ENCODE measurements at regions not wholly inside any gene's neighbourhood (a gene's known extent, or its start where the extent isn't known, plus 50 kb on each side); places are given as distances from the start of the nearest gene placed in this dataset.
"Not testable (repeated sequence)": the region's sequence is repeated elsewhere in the genome, so short reads cannot be mapped to it uniquely, and the experiment has no call there.

DNA sequence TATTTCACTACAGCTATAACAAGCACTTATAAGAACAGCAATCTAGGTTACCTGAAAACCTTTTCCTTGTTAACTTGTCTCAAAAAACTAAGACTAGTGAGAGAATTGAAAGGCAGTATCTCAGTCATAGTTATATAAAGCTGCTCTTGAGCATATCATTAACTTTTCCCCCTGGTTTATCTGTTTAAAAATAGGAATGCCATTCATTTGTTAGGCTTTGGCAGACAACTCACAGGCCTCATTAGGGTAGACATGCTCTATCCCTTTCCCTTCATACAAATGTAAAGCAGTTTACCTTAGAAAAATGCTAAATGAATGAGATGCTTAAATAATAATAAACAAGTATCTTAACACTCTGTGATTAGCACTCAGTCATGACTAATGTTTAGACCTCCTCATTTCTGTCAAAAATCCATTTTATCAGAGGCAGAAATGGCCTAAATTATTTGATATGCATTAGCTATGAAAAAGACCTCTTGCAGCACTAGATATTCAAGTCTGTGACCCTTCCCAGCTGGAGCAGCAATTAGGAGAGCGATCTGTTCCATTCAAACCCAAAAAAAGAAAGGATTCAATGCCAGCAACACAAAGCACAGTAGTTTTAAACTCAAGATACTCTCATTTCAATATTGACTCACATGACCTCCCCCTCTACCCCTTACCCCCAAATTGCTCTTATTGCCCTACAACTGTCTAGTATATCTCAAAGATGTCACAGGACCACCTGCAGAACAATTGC lies 1578.8 kb upstream of the WWC1 start:
- Histone ChIP-seq H3K9me3 (ENCODE audit: control insufficient read depth in 1 of 2, low read length in 2 of 2) (no peaks in the 10 kb centered on the region), H3K36me3 (ENCODE audit: control insufficient read depth in 1 of 2, insufficient read depth in 2 of 2, low read length in 2 of 2) (no peaks in the 10 kb centered on the region), H3K27ac (ENCODE audit: low read length) (no peak overlapping the region), H3K4me1 (ENCODE audit: control insufficient read depth in 1 of 2, insufficient read depth in 2 of 2, low read length in 2 of 2) (no peaks in the 10 kb centered on the region), H3K27me3 (ENCODE audit: low read depth, low read length) (no peaks in the 10 kb centered on the region), H3K4me3 (ENCODE audit: low read depth in 1 of 2, low read length in 2 of 2) (no peak overlapping the region)

DNA sequence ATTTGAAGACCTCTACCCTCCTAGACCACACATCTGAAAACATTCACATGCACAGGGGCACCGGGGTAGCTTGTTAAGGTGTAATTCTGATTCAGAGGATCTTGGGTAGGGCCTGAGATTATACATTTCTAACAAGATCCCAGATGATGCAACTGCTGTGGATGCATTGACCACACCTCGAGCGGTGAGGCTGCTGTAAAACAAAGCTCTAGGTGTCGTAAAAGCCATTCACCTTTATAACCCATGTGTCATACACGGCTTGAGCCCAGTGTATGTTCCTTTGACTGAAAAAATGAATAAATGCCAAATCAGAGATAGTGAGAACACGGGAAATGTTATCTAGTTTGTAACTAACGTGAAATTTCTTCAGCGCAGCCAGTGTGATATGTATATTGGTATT lies 1578.2 kb upstream of the WWC1 start:
- Histone ChIP-seq H3K4me3 (ENCODE audit: low read depth in 1 of 2, low read length in 2 of 2) (no peak overlapping the region), H3K9me3 (ENCODE audit: control insufficient read depth in 1 of 2, low read length in 2 of 2) (no peaks in the 10 kb centered on the region), H3K4me1 (ENCODE audit: control insufficient read depth in 1 of 2, insufficient read depth in 2 of 2, low read length in 2 of 2) (no peaks in the 10 kb centered on the region), H3K36me3 (ENCODE audit: control insufficient read depth in 1 of 2, insufficient read depth in 2 of 2, low read length in 2 of 2) (no peaks in the 10 kb centered on the region), H3K27me3 (ENCODE audit: low read depth, low read length) (no peaks in the 10 kb centered on the region), H3K27ac (ENCODE audit: low read length) (no peak overlapping the region)

DNA sequence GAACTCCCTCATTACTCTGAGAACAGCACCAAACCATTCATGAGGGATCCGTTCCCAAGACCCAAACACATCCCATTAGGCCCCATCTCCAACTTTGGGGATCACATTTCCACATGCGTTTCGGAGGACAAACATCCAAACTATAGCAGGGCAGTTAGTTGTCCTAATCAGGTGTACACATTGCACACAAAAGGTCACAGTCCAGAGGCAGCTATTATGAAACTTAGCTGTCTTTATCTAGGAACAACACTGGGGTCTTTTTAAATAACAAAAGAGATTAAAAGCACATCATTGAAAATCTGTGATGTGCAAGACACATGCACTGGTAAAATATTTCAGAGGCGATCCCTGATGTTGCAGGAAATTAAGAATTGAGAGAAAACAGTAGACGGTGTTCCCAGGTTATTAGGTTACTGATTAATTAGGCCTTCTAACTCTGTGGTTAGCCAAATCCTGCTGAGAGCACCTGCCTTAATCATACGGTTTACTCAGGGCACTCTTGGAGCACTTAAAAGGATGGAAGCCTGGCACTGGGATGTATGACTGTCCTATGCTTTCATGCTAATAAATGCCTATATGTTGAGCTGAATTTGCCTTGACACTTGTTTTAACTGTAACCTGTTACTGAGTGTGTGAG lies 1574.5 kb upstream of the WWC1 start:
- Histone ChIP-seq H3K4me3 (ENCODE audit: low read depth in 1 of 2, low read length in 2 of 2) (no peak overlapping the region), H3K27me3 (ENCODE audit: low read depth, low read length) (no peaks in the 10 kb centered on the region), H3K27ac (ENCODE audit: low read length) (no peak overlapping the region), H3K4me1 (ENCODE audit: control insufficient read depth in 1 of 2, insufficient read depth in 2 of 2, low read length in 2 of 2) (no peaks in the 10 kb centered on the region), H3K36me3 (ENCODE audit: control insufficient read depth in 1 of 2, insufficient read depth in 2 of 2, low read length in 2 of 2) (no peaks in the 10 kb centered on the region), H3K9me3 (ENCODE audit: control insufficient read depth in 1 of 2, low read length in 2 of 2) (no peaks in the 10 kb centered on the region)

DNA sequence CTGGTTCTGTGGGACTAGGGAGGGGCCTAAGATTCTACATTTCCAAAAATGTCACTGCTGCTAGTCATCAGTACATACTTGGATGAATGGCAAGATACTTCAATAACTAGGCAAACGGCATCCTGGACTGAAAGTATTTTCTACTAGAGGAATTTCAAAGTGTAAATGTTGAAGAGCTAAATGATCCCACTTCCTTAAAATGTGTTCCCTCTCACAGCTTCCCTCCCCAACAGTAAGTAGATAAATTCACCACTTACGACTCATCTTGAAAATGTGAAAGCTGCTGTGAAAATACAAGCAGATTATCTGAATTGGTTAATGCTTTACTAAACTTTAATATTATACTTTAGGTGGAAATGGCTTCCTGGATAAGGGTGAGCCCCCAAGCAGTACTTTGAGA lies 1571.5 kb upstream of the WWC1 start:
- Histone ChIP-seq H3K4me1 (ENCODE audit: control insufficient read depth in 1 of 2, insufficient read depth in 2 of 2, low read length in 2 of 2) (no peaks in the 10 kb centered on the region), H3K4me3 (ENCODE audit: low read depth in 1 of 2, low read length in 2 of 2) (no peak overlapping the region), H3K27me3 (ENCODE audit: low read depth, low read length) (no peaks in the 10 kb centered on the region), H3K27ac (ENCODE audit: low read length) (no peak overlapping the region), H3K36me3 (ENCODE audit: control insufficient read depth in 1 of 2, insufficient read depth in 2 of 2, low read length in 2 of 2) (no peaks in the 10 kb centered on the region), H3K9me3 (ENCODE audit: control insufficient read depth in 1 of 2, low read length in 2 of 2) (no peaks in the 10 kb centered on the region)

DNA sequence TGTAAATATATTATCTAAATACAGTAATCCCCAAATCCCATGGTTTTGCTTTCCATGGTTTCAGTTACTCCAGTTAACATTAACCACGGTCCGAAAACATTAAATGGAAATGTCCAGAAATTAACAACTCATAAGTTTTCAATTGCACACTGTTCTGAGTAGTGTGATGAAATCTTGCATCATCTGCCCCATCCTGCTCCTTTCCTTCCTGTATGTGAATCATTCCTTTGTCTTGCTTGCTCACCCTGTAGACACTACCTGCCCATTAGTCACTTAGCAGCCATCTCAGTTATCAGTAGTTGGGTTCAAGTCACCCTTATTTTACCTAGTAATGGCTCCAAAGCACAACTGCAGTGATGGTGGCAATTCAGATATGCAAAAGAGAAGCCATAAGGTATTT lies 1568.5 kb upstream of the WWC1 start:
- H3K27me3 ChIP-seq (ENCODE audit: low read depth, low read length), result no peaks in the 10 kb centered on the region
- no peaks in the 10 kb centered on the region for H3K4me1 ChIP-seq (ENCODE audit: control insufficient read depth in 1 of 2, insufficient read depth in 2 of 2, low read length in 2 of 2)
- H3K27ac ChIP-seq (ENCODE audit: low read length), result no peak overlapping the region
- no peak overlapping the region for H3K4me3 ChIP-seq (ENCODE audit: low read depth in 1 of 2, low read length in 2 of 2)
- H3K9me3 ChIP-seq (ENCODE audit: control insufficient read depth in 1 of 2, low read length in 2 of 2), result no peaks in the 10 kb centered on the region
- H3K36me3 ChIP-seq (ENCODE audit: control insufficient read depth in 1 of 2, insufficient read depth in 2 of 2, low read length in 2 of 2), result no peaks in the 10 kb centered on the region

DNA sequence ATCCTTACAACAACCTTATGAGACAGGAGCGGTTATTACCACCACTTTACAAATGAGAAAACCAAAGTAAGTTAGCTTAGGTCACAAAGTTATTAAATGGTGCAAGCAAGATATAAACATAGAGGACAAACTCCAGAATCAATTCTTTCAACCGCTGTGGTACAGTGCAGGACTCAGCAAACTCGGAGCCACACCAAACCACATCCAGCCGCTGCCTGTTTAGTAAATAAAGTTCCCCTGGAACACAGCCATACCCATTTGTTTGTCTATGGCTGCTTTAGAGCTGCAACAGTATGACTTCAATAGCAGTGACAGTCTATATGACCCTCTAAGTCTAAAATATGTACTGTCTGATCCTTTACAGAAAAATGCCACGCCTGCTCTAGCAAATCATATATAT lies 1567.2 kb upstream of the WWC1 start:
- no peaks in the 10 kb centered on the region for H3K9me3 ChIP-seq (ENCODE audit: control insufficient read depth in 1 of 2, low read length in 2 of 2)
- H3K27ac ChIP-seq (ENCODE audit: low read length), result no peak overlapping the region

DNA sequence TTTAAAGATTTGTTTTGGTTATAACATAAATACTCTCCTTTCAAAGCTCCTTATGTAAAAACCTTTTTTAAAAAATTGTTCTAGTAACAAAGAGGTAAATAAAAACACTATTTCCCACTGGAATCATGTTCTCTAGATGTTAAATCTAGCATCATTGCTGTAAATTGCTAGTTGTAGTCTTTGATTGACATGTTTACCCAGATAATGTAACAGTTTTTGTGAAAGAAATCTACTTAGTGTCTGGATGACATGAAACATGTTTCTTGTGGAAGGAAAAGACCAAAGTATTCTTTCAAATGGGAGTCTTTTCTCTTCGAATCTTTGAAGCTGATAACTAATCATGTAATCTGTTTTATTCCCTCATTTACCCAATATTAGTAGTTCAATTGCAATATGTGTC lies 1565.9 kb upstream of the WWC1 start:
- Histone ChIP-seq H3K4me1 (ENCODE audit: control insufficient read depth in 1 of 2, insufficient read depth in 2 of 2, low read length in 2 of 2) (no peaks in the 10 kb centered on the region), H3K36me3 (ENCODE audit: control insufficient read depth in 1 of 2, insufficient read depth in 2 of 2, low read length in 2 of 2) (no peaks in the 10 kb centered on the region), H3K4me3 (ENCODE audit: low read depth in 1 of 2, low read length in 2 of 2) (no peak overlapping the region), H3K9me3 (ENCODE audit: control insufficient read depth in 1 of 2, low read length in 2 of 2) (no peaks in the 10 kb centered on the region), H3K27ac (ENCODE audit: low read length) (no peak overlapping the region), H3K27me3 (ENCODE audit: low read depth, low read length) (no peaks in the 10 kb centered on the region)

More for the DNA sequence above, 1567.2 kb upstream of the WWC1 start:
- Histone ChIP-seq H3K4me1 (ENCODE audit: control insufficient read depth in 1 of 2, insufficient read depth in 2 of 2, low read length in 2 of 2) (no peaks in the 10 kb centered on the region), H3K4me3 (ENCODE audit: low read depth in 1 of 2, low read length in 2 of 2) (no peak overlapping the region), H3K27me3 (ENCODE audit: low read depth, low read length) (no peaks in the 10 kb centered on the region), H3K36me3 (ENCODE audit: control insufficient read depth in 1 of 2, insufficient read depth in 2 of 2, low read length in 2 of 2) (no peaks in the 10 kb centered on the region)

DNA sequence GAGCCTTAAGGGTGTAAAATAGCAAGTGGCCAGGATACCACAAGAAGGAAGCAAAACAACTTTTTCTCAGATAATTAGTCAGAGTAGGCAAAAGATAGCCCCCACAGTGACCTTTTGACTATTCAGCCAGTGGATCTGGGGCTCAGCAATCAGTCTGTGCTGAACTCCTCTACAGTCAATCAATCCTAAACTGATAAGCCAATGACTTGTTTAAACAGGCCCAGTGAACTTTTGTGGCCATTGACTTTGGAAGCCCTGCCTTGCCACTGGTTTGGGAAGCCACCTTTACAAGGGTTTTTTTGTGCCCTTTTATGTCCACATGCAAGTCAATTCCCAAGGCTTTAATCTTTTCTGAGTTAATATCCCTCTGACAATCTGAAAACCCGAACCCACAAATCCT lies 1565.0 kb upstream of the WWC1 start:
- Histone ChIP-seq H3K36me3 (ENCODE audit: control insufficient read depth in 1 of 2, insufficient read depth in 2 of 2, low read length in 2 of 2) (no peaks in the 10 kb centered on the region), H3K27ac (ENCODE audit: low read length) (no peak overlapping the region), H3K27me3 (ENCODE audit: low read depth, low read length) (no peaks in the 10 kb centered on the region), H3K4me3 (ENCODE audit: low read depth in 1 of 2, low read length in 2 of 2) (no peak overlapping the region), H3K9me3 (ENCODE audit: control insufficient read depth in 1 of 2, low read length in 2 of 2) (no peaks in the 10 kb centered on the region), H3K4me1 (ENCODE audit: control insufficient read depth in 1 of 2, insufficient read depth in 2 of 2, low read length in 2 of 2) (no peaks in the 10 kb centered on the region)

DNA sequence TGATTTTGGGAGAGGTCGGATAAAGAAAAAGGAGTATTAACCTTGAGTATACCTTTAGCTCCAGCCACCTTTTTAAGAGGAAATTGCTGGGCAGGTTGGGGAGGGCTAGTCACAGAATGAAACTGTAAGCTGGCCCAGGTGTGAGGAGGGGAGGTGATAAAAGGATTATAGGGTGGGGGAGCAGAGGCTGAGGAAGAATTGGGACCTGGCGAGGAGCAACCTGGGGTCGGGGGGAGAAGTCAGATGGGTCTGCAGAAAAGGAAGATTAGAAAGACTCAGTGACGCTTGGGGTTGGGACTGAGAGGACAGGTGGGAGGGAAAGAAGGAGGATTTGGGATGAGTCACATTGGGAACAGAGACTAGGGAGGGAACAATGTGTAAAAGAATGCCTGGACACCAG lies 1548.5 kb upstream of the WWC1 start:
- H3K36me3 ChIP-seq (ENCODE audit: control insufficient read depth in 1 of 2, insufficient read depth in 2 of 2, low read length in 2 of 2); H3K4me3 ChIP-seq (ENCODE audit: low read depth in 1 of 2, low read length in 2 of 2); H3K4me1 ChIP-seq (ENCODE audit: control insufficient read depth in 1 of 2, insufficient read depth in 2 of 2, low read length in 2 of 2); H3K27ac ChIP-seq (ENCODE audit: low read length); H3K27me3 ChIP-seq (ENCODE audit: low read depth, low read length); H3K9me3 ChIP-seq (ENCODE audit: control insufficient read depth in 1 of 2, low read length in 2 of 2): not testable (repeated sequence)

DNA sequence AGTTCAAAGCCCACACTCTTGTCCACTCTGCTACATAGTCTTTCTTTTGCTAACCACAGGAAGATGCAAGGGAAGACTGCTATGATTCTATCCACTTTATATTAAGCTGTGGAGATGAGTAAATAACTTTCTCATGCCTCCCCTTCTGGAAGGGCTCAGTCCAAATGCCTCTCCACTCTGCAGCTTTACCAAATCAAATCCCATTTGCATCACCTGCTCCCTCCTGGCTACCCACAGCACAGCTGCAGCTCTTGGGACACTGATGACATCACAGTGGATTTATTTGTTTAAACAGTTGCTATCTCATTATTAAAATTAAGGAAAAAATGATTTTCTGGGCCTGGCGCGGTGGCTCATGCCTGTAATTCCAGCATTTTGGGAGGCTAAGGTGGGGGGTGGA lies 1544.9 kb upstream of the WWC1 start:
- Histone ChIP-seq H3K27ac (ENCODE audit: low read length) (no peak overlapping the region), H3K4me1 (ENCODE audit: control insufficient read depth in 1 of 2, insufficient read depth in 2 of 2, low read length in 2 of 2) (no peaks in the 10 kb centered on the region), H3K36me3 (ENCODE audit: control insufficient read depth in 1 of 2, insufficient read depth in 2 of 2, low read length in 2 of 2) (no peaks in the 10 kb centered on the region), H3K9me3 (ENCODE audit: control insufficient read depth in 1 of 2, low read length in 2 of 2) (no peaks in the 10 kb centered on the region), H3K4me3 (ENCODE audit: low read depth in 1 of 2, low read length in 2 of 2) (no peak overlapping the region), H3K27me3 (ENCODE audit: low read depth, low read length) (no peaks in the 10 kb centered on the region)

DNA sequence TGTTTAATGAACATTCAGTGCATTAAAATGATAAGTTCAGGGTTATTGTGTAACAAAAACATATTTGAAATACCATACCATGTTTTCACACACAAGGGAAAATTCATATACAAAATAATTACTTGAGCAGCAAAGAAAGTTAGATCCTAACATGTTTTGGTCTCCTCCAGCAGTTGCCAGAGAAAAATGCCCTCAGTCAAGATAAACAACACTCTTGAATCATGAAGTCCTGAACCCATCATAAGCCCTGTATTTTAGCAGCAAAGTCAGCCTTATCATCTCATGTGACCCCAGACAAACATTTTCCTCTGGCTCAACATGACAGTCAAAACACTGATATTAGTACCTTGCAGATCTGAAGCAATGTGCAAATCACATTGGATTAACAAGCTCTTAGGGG lies 1541.1 kb upstream of the WWC1 start:
- Histone ChIP-seq H3K27ac (ENCODE audit: low read length) (no peak overlapping the region), H3K4me1 (ENCODE audit: control insufficient read depth in 1 of 2, insufficient read depth in 2 of 2, low read length in 2 of 2) (no peaks in the 10 kb centered on the region), H3K27me3 (ENCODE audit: low read depth, low read length) (no peaks in the 10 kb centered on the region), H3K9me3 (ENCODE audit: control insufficient read depth in 1 of 2, low read length in 2 of 2) (no peaks in the 10 kb centered on the region), H3K36me3 (ENCODE audit: control insufficient read depth in 1 of 2, insufficient read depth in 2 of 2, low read length in 2 of 2) (no peaks in the 10 kb centered on the region), H3K4me3 (ENCODE audit: low read depth in 1 of 2, low read length in 2 of 2) (no peak overlapping the region)

DNA sequence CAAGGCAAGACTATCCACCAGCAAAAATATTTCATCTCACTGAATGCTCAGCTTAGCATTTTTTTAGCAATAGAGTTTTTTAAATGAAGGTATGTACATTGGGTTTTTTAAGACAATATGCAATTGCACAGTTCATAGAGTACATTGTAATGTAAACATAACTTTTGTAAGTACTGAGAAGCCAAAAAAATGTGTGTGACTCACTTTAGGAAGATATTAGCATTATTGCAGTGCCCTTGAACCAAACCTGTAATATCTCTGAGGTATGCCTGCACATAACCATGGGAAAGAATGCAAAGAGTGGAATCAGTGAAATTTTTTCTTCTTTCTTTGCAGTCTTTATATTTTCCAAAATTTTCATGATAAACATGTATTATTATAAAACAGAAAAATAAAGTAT lies 1533.3 kb upstream of the WWC1 start:
- Histone ChIP-seq H3K27ac (ENCODE audit: low read length) (no peak overlapping the region), H3K9me3 (ENCODE audit: control insufficient read depth in 1 of 2, low read length in 2 of 2) (no peaks in the 10 kb centered on the region), H3K4me1 (ENCODE audit: control insufficient read depth in 1 of 2, insufficient read depth in 2 of 2, low read length in 2 of 2) (no peaks in the 10 kb centered on the region), H3K27me3 (ENCODE audit: low read depth, low read length) (no peaks in the 10 kb centered on the region), H3K4me3 (ENCODE audit: low read depth in 1 of 2, low read length in 2 of 2) (no peak overlapping the region), H3K36me3 (ENCODE audit: control insufficient read depth in 1 of 2, insufficient read depth in 2 of 2, low read length in 2 of 2) (no peaks in the 10 kb centered on the region)

Data from muscle layer of duodenum (tissue), 2 donors.